Stimulated activated naive CD8-positive, alpha-beta T cell treated with anti-CD3 and anti-CD28 coated beads, Interleukin-15, amount 100 ng/mL, for 72 hours (primary cell): ENCODE measurements at regions not wholly inside any gene's neighbourhood (a gene's known extent, or its start where the extent isn't known, plus 50 kb on each side); places are given as distances from the start of the nearest gene placed in this dataset.

Experiments used
- ATAC-seq: fragments of 150-1000 bp; cut with Tn5 transposase; 2 replicates; pipeline ENCODE4 v1.10.0; 2021; ENCODE audit warnings: mild to moderate bottlenecking, moderate library complexity
- DNase-seq, 2 donors: peaks; one replicate each; pipeline ENCODE4 v3.0.0; 2021 to 2022
- H3K27ac Mint-ChIP-seq, 2 donors: one replicate each; pipeline ENCODE4 v1.8.0; 2022; ENCODE audit warnings: mild to moderate bottlenecking in 2 of 2, mixed read lengths in 2 of 2, moderate library complexity in 2 of 2
- H3K27me3 Mint-ChIP-seq: one replicate; pipeline ENCODE4 v1.8.0; 2022; ENCODE audit warnings: mixed read lengths
- H3K4me1 Mint-ChIP-seq: one replicate; pipeline ENCODE4 v1.8.0; 2022; ENCODE audit warnings: mild to moderate bottlenecking, mixed read lengths
- H3K4me3 Mint-ChIP-seq, 2 donors: one replicate each; pipeline ENCODE4 v1.8.0; 2022; ENCODE audit warnings: mild to moderate bottlenecking in 2 of 2, mixed read lengths in 2 of 2, moderate library complexity in 1 of 2
- H3K9me3 Mint-ChIP-seq, 2 donors: one replicate each; pipeline ENCODE4 v1.8.0; 2022; ENCODE audit warnings: mixed read lengths in 2 of 2

- Mint-ChIP-seq H3K27me3 (peaks cover 8% of the 10 kb centered on the region), H3K27ac (no peak overlapping the region), H3K4me3 (no peak overlapping the region), H3K9me3 (peaks cover 3 to 5% of the 10 kb centered on the region in 2 donors), H3K4me1 (peaks cover 5% of the 10 kb centered on the region)
- ATAC-seq, result no peak
- no peak for DNase-seq
Observed at GRCh38 chr9:88049677-88050307, 75.5 kb upstream of the CDK20 start.

- no peak for ATAC-seq
- Mint-ChIP-seq H3K4me3 (no peak overlapping the region), H3K4me1 (peaks cover 5% of the 10 kb centered on the region), H3K9me3 (peaks cover 16 to 20% of the 10 kb centered on the region in 2 donors), H3K27me3 (peaks cover 8% of the 10 kb centered on the region), H3K27ac (no peak overlapping the region)
- no peak for DNase-seq
Observed at GRCh38 chr9:88046542-88046941, 72.2 kb upstream of the CDK20 start.

GRCh38 chr9:88045686-88046085 is 71.4 kb upstream of the CDK20 start:
- Mint-ChIP-seq H3K4me3 (no peak overlapping the region), H3K27me3 (peaks cover 8% of the 10 kb centered on the region), H3K27ac (no peak overlapping the region), H3K4me1 (peaks cover 5% of the 10 kb centered on the region), H3K9me3 (peaks cover 16 to 20% of the 10 kb centered on the region in 2 donors)
- DNase-seq (no peak), ATAC-seq (no peak)

GRCh38 chr9:88044200-88044599 is 69.9 kb upstream of the CDK20 start:
- no peak for DNase-seq
- Mint-ChIP-seq H3K4me1 (no peaks in the 10 kb centered on the region), H3K27me3 (peaks cover 8% of the 10 kb centered on the region), H3K9me3 (peaks cover 21 to 27% of the 10 kb centered on the region in 2 donors), H3K27ac (no peak overlapping the region), H3K4me3 (no peak overlapping the region)
- ATAC-seq, result no peak

- H3K27ac Mint-ChIP-seq, result no peak overlapping the region
- ATAC-seq (no peak), DNase-seq (no peak)
- peaks cover 27 to 32% of the 10 kb centered on the region in 2 donors for H3K9me3 Mint-ChIP-seq
- H3K4me3 Mint-ChIP-seq, result no peak overlapping the region
- H3K27me3 Mint-ChIP-seq, result peaks cover 8% of the 10 kb centered on the region
- no peaks in the 10 kb centered on the region for H3K4me1 Mint-ChIP-seq
Observed at GRCh38 chr9:88043647-88044046, 69.3 kb upstream of the CDK20 start.

GRCh38 chr9:88041447-88041846 is 67.1 kb upstream of the CDK20 start:
- DNase-seq, result no peak
- H3K9me3 Mint-ChIP-seq, result peaks cover 34 to 50% of the 10 kb centered on the region in 2 donors
- no peak for ATAC-seq

GRCh38 chr9:88037285-88037845 is 63.0 kb upstream of the CDK20 start:
- Mint-ChIP-seq H3K4me1 (no peaks in the 10 kb centered on the region), H3K4me3 (no peak overlapping the region), H3K9me3 (peaks cover 18 to 43% of the 10 kb centered on the region in 2 donors), H3K27ac (no peak overlapping the region), H3K27me3 (peaks cover 13% of the 10 kb centered on the region)
- DNase-seq (no peak), ATAC-seq (no peak)

More at GRCh38 chr9:88041447-88041846, 67.1 kb upstream of the CDK20 start:
- H3K27me3 Mint-ChIP-seq, result peaks cover 2% of the 10 kb centered on the region
- no peak overlapping the region for H3K27ac Mint-ChIP-seq
- no peak overlapping the region for H3K4me3 Mint-ChIP-seq
- no peaks in the 10 kb centered on the region for H3K4me1 Mint-ChIP-seq

- H3K9me3 Mint-ChIP-seq, result peaks cover 18 to 43% of the 10 kb centered on the region in 2 donors
- peaks cover 19% of the 10 kb centered on the region for H3K27me3 Mint-ChIP-seq
- no peaks in the 10 kb centered on the region for H3K4me1 Mint-ChIP-seq
- H3K4me3 Mint-ChIP-seq, result no peak overlapping the region
- ATAC-seq (no peak), DNase-seq (no peak)
- no peak overlapping the region for H3K27ac Mint-ChIP-seq
Observed at GRCh38 chr9:88034964-88035363, 60.6 kb upstream of the CDK20 start.

- peaks cover 6 to 27% of the 10 kb centered on the region in 2 donors for H3K9me3 Mint-ChIP-seq
- ATAC-seq, result no peak
- no peaks in the 10 kb centered on the region for H3K4me1 Mint-ChIP-seq
- no peak for DNase-seq
- H3K27ac Mint-ChIP-seq, result no peak overlapping the region
- H3K4me3 Mint-ChIP-seq, result no peak overlapping the region
- peaks cover 22% of the 10 kb centered on the region for H3K27me3 Mint-ChIP-seq
Observed at GRCh38 chr9:88033359-88033702, 59.0 kb upstream of the CDK20 start.

GRCh38 chr9:88028338-88028737 is 54.0 kb upstream of the CDK20 start:
- H3K27me3 Mint-ChIP-seq, result peaks cover 18% of the 10 kb centered on the region
- DNase-seq, result no peak
- no peak overlapping the region for H3K27ac Mint-ChIP-seq
- no peak overlapping the region for H3K4me3 Mint-ChIP-seq
- no peaks in the 10 kb centered on the region for H3K4me1 Mint-ChIP-seq
- ATAC-seq, result no peak
- no peaks in the 10 kb centered on the region for H3K9me3 Mint-ChIP-seq

- H3K27ac Mint-ChIP-seq, result peak overlapping the region in 1 of 2 donors; percentile 90
- H3K9me3 Mint-ChIP-seq, result no peaks in the 10 kb centered on the region
- peaks cover 16% of the 10 kb centered on the region for H3K27me3 Mint-ChIP-seq
- DNase-seq (no peak), ATAC-seq (no peak)
- no peak overlapping the region for H3K4me3 Mint-ChIP-seq
- no peaks in the 10 kb centered on the region for H3K4me1 Mint-ChIP-seq
Observed at GRCh38 chr9:88026118-88026479, 51.8 kb upstream of the CDK20 start.

- no peak overlapping the region for H3K27ac Mint-ChIP-seq
- DNase-seq, result no peak
- peaks cover 15% of the 10 kb centered on the region for H3K27me3 Mint-ChIP-seq
- no peaks in the 10 kb centered on the region for H3K9me3 Mint-ChIP-seq
- H3K4me1 Mint-ChIP-seq, result no peaks in the 10 kb centered on the region
- no peak overlapping the region for H3K4me3 Mint-ChIP-seq
- no peak for ATAC-seq
Observed at GRCh38 chr9:88025411-88026117, 51.2 kb upstream of the CDK20 start.

GRCh38 chr9:88024896-88025295 is 50.6 kb upstream of the CDK20 start:
- Mint-ChIP-seq H3K4me3 (no peak overlapping the region), H3K27me3 (peaks cover 8% of the 10 kb centered on the region), H3K27ac (no peak overlapping the region), H3K9me3 (no peaks in the 10 kb centered on the region), H3K4me1 (no peaks in the 10 kb centered on the region)
- DNase-seq (no peak), ATAC-seq (no peak)
